DMS 273 treated with DMSO at 0.1 percent for 48 hours (cell line): ENCODE measurements at regions not wholly inside any gene's neighbourhood (a gene's known extent, or its start where the extent isn't known, plus 50 kb on each side); places are given as distances from the start of the nearest gene placed in this dataset.
"Not testable (repeated sequence)": the region's sequence is repeated elsewhere in the genome, so short reads cannot be mapped to it uniquely, and the experiment has no call there.

ENCODE experiments used
- DNase-seq: peaks from one replicate; lab custom pipeline; 2025; lab: John Stamatoyannopoulos, UW

- DNase-seq = no peak
These were observed 1403.6 kb downstream of the SUCLG1 start for GRCh38 chr2:83055376-83056010.

GRCh38 chr2:83054751-83055150 lies 1404.3 kb downstream of the SUCLG1 start:
- no peak for DNase-seq

GRCh38 chr2:83051538-83052170 lies 1407.4 kb downstream of the SUCLG1 start:
- no peak for DNase-seq

- no peak for DNase-seq
These were observed 1417.0 kb downstream of the SUCLG1 start for GRCh38 chr2:83042053-83042452.

GRCh38 chr2:83022631-83023210 lies 1436.4 kb downstream of the SUCLG1 start:
- DNase-seq = no peak

GRCh38 chr2:83017366-83018090 lies 1441.6 kb downstream of the SUCLG1 start:
- no peak for DNase-seq

GRCh38 chr2:83016343-83017110 lies 1442.6 kb downstream of the SUCLG1 start:
- no peak for DNase-seq

GRCh38 chr2:83015900-83016299 lies 1443.2 kb downstream of the SUCLG1 start:
- no peak for DNase-seq

GRCh38 chr2:83015035-83015715 lies 1443.9 kb downstream of the SUCLG1 start:
- no peak for DNase-seq

- no peak for DNase-seq
These were observed 1444.6 kb downstream of the SUCLG1 start for GRCh38 chr2:83014462-83014861.

GRCh38 chr2:83006961-83007360 lies 1452.1 kb downstream of the SUCLG1 start:
- DNase-seq = no peak

GRCh38 chr2:83003555-83003954 lies 1455.5 kb downstream of the SUCLG1 start:
- no peak for DNase-seq

- DNase-seq = no peak
These were observed 1456.4 kb downstream of the SUCLG1 start for GRCh38 chr2:83002706-83003105.

- DNase-seq = no peak
These were observed 1460.3 kb downstream of the SUCLG1 start for GRCh38 chr2:82998781-82999180.

- DNase-seq = no peak
These were observed 1462.9 kb downstream of the SUCLG1 start for GRCh38 chr2:82996217-82996616.

- no peak for DNase-seq
These were observed 1464.9 kb downstream of the SUCLG1 start for GRCh38 chr2:82994151-82994550.

GRCh38 chr2:82993609-82994008 lies 1465.5 kb downstream of the SUCLG1 start:
- no peak for DNase-seq

- DNase-seq = no peak
These were observed 1466.1 kb downstream of the SUCLG1 start for GRCh38 chr2:82992968-82993367.

- not testable (repeated sequence) for DNase-seq
These were observed 1471.4 kb downstream of the SUCLG1 start for GRCh38 chr2:82987706-82988105.

GRCh38 chr2:82986899-82987298 lies 1472.2 kb downstream of the SUCLG1 start:
- DNase-seq = no peak

GRCh38 chr2:82985572-82986197 lies 1473.4 kb downstream of the SUCLG1 start:
- no peak for DNase-seq
